Neural cell (in vitro differentiated cells): ENCODE measurements at regions not wholly inside any gene's neighbourhood (a gene's known extent, or its start where the extent isn't known, plus 50 kb on each side); places are given as distances from the start of the nearest gene placed in this dataset.

Experiments
- H2AFZ ChIP-seq: fragments of 200-600, 300-800 bp; sonication (generic), shearing (Covaris generic); 2 replicates; pipeline ENCODE4 v1.6.0; 2014; ENCODE audit warnings: low read depth, mild to moderate bottlenecking, antibody characterized with exemption, low read length, moderate library complexity
- H3F3A ChIP-seq: fragments of 200-600 bp; shearing (Covaris generic); 2 replicates; pipeline ENCODE4 v1.6.1; 2016; ENCODE audit warnings: mild to moderate bottlenecking, moderate library complexity, mixed read lengths, antibody characterized with exemption, low read length; ENCODE audit not compliant: insufficient read depth, poor library complexity, severe bottlenecking
- H3K27ac ChIP-seq: fragments of 200-600, 300-800 bp; sonication (generic), shearing (Covaris generic); 2 replicates; pipeline ENCODE4 v1.5.1; 2014; ENCODE audit warnings: mild to moderate bottlenecking, low read length, moderate library complexity
- H3K27me3 ChIP-seq: fragments of 300-800, 200-600 bp; sonication (generic), shearing (Covaris generic); 2 replicates; pipeline ENCODE4 v1.6.0; 2014; ENCODE audit warnings: mild to moderate bottlenecking, low read depth, low read length, moderate library complexity; ENCODE audit not compliant: insufficient read depth
- H3K36me3 ChIP-seq: fragments of 300-800, 200-600 bp; sonication (generic), shearing (Covaris generic); 2 replicates; pipeline ENCODE4 v1.5.1; 2014; ENCODE audit warnings: mild to moderate bottlenecking, antibody characterized with exemption, low read length, moderate library complexity; ENCODE audit not compliant: insufficient read depth
- H3K4me2 ChIP-seq: fragments of 300-800, 200-600 bp; sonication (generic), shearing (Covaris generic); 2 replicates; pipeline ENCODE4 v1.6.0; 2014; ENCODE audit warnings: mild to moderate bottlenecking, low read length
- H3K4me3 ChIP-seq: fragments of 300-800, 200-600 bp; sonication (generic), shearing (Covaris generic); 2 replicates; pipeline ENCODE4 v1.5.1; 2014; ENCODE audit warnings: mild to moderate bottlenecking, low read length, moderate library complexity
- H3K79me2 ChIP-seq: fragments of 200-600 bp; shearing (Covaris generic); replicated peaks from 2 replicates; pipeline ENCODE4 v1.6.0; 2014; ENCODE audit warnings: mild to moderate bottlenecking, low read length, moderate library complexity; ENCODE audit not compliant: insufficient read depth
- H3K9ac ChIP-seq: fragments of 300-800, 200-600 bp; sonication (generic), shearing (Covaris generic); 2 replicates; pipeline ENCODE4 v1.6.1; 2016; ENCODE audit warnings: mild to moderate bottlenecking, low read length, mixed read lengths
- H3K9me2 ChIP-seq: fragments of 200-600 bp; shearing (Covaris generic); 2 replicates; pipeline ENCODE4 v1.6.1; 2016; ENCODE audit warnings: mild to moderate bottlenecking, low read length, mixed read lengths; ENCODE audit not compliant: insufficient read depth
- H3K9me3 ChIP-seq: fragments of 200-600, 300-800 bp; sonication (generic), shearing (Covaris generic); 2 replicates; pipeline ENCODE4 v1.6.1; 2016; ENCODE audit warnings: mild to moderate bottlenecking, mixed run types, low read length, moderate library complexity, mixed read lengths
- H4K20me1 ChIP-seq: fragments of 200-600 bp; shearing (Covaris generic); 2 replicates; pipeline ENCODE4 v1.6.1; 2016; ENCODE audit warnings: mild to moderate bottlenecking, mixed run types; ENCODE audit not compliant: insufficient read depth
- CTCF ChIP-seq: fragments of 450-650 bp; IDR thresholded peaks from 2 replicates; pipeline ENCODE4 v1.5.1; 2014; ENCODE audit warnings: antibody characterized with exemption, mild to moderate bottlenecking, moderate library complexity; ENCODE audit not compliant: poor library complexity, severe bottlenecking
- EP300 ChIP-seq: fragments of 450-650 bp; conservative IDR thresholded peaks from 2 replicates; pipeline ENCODE4 v1.6.1; 2014; ENCODE audit warnings: antibody characterized with exemption, mild to moderate bottlenecking, moderate library complexity; ENCODE audit not compliant: poor library complexity, severe bottlenecking
- EZH2 ChIP-seq: fragments of 200-600, 300-800 bp; shearing (Covaris generic), sonication (generic); IDR thresholded peaks from 2 replicates; pipeline ENCODE4 v1.6.1; 2014; ENCODE audit warnings: antibody characterized with exemption, low read length, borderline replicate concordance, mild to moderate bottlenecking; ENCODE audit not compliant: insufficient read depth, poor library complexity, severe bottlenecking
- MXI1 ChIP-seq: fragments of 450-650 bp; conservative IDR thresholded peaks from 2 replicates; pipeline ENCODE4 v1.6.1; 2014; ENCODE audit warnings: antibody characterized with exemption, mild to moderate bottlenecking; ENCODE audit not compliant: poor library complexity, severe bottlenecking
- POLR2AphosphoS5 ChIP-seq: IDR thresholded peaks from 2 replicates; pipeline ENCODE4 v1.6.1; 2012
- RAD21 ChIP-seq: fragments of 450-650 bp; conservative IDR thresholded peaks from 2 replicates; pipeline ENCODE4 v1.6.1; 2014; ENCODE audit warnings: antibody characterized with exemption, mild to moderate bottlenecking, moderate library complexity
- REST ChIP-seq: IDR thresholded peaks from 2 replicates; pipeline ENCODE4 v1.6.1; 2012; ENCODE audit warnings: borderline replicate concordance
- SMC3 ChIP-seq: fragments of 450-650 bp; conservative IDR thresholded peaks from 2 replicates; pipeline ENCODE4 v1.6.1; 2014; ENCODE audit warnings: antibody characterized with exemption, mild to moderate bottlenecking, moderate library complexity; ENCODE audit not compliant: poor library complexity
- TAF1 ChIP-seq: IDR thresholded peaks from 2 replicates; pipeline ENCODE4 v1.6.1; 2012; ENCODE audit warnings: low read depth

- Histone ChIP-seq H2AFZ (no peak overlapping the region), H3K27ac (no peak overlapping the region), H3F3A (no peaks in the 10 kb centered on the region), H3K9me3 (no peaks in the 10 kb centered on the region), H3K9ac (no peak overlapping the region), H3K36me3 (no peaks in the 10 kb centered on the region), H3K9me2 (no peaks in the 10 kb centered on the region), H4K20me1 (no peaks in the 10 kb centered on the region), H3K79me2 (no peaks in the 10 kb centered on the region), H3K4me2 (no peak overlapping the region), H3K27me3 (no peaks in the 10 kb centered on the region), H3K4me3 (no peak overlapping the region)
- TF ChIP-seq REST = no peak
- no peak for TF ChIP-seq EP300
- no peak for TF ChIP-seq TAF1
- TF ChIP-seq EZH2 = no peak
- TF ChIP-seq SMC3 = no peak
- TF ChIP-seq RAD21 = no peak
- no peak for TF ChIP-seq CTCF
- no peak for TF ChIP-seq POLR2AphosphoS5
- TF ChIP-seq MXI1 = no peak
These were observed 155.2 kb upstream of the BMPER start for GRCh38 chr7:33750177-33750576.

- no peaks in the 10 kb centered on the region for H4K20me1 ChIP-seq
- H3K4me3 ChIP-seq = no peak overlapping the region
- no peaks in the 10 kb centered on the region for H3F3A ChIP-seq
- H3K27ac ChIP-seq = no peak overlapping the region
- no peak overlapping the region for H3K9ac ChIP-seq
- TF ChIP-seq MXI1 (no peak), POLR2AphosphoS5 (no peak), RAD21 (no peak), EP300 (no peak), SMC3 (no peak), EZH2 (no peak), REST (no peak), TAF1 (no peak), CTCF (no peak)
- no peak overlapping the region for H3K4me2 ChIP-seq
- no peaks in the 10 kb centered on the region for H3K79me2 ChIP-seq
- no peaks in the 10 kb centered on the region for H3K27me3 ChIP-seq
- no peaks in the 10 kb centered on the region for H3K9me3 ChIP-seq
- no peaks in the 10 kb centered on the region for H3K9me2 ChIP-seq
- no peaks in the 10 kb centered on the region for H3K36me3 ChIP-seq
- no peak overlapping the region for H2AFZ ChIP-seq
These were observed 153.9 kb upstream of the BMPER start for GRCh38 chr7:33751443-33751842.
